ENCODE measurements at regions not wholly inside any gene's neighbourhood (a gene's known extent, or its start where the extent isn't known, plus 50 kb on each side); places are given as distances from the start of the nearest gene placed in this dataset.

- TF ChIP-seq POLR2AphosphoS5 (IDR thresholded peaks at IDR 0.05), result no peak
- TF ChIP-seq CTCF (IDR thresholded peaks at IDR 0.05), result no peak
These were observed 208.1 kb downstream of the CAVIN4 start for GRCh38 chr9:100785946-100786345.

Measured in breast epithelium (tissue), 3 donors.